Panc1 (cell line): ENCODE measurements at regions not wholly inside any gene's neighbourhood (a gene's known extent, or its start where the extent isn't known, plus 50 kb on each side); places are given as distances from the start of the nearest gene placed in this dataset.
A peak's percentile ranks its signal among the peaks of the same experiment; 100 is the strongest.

ENCODE experiments used
- ATAC-seq: fragments of 200-7000 bp; cut with Tn5 transposase; 2 replicates; pipeline ENCODE4 v1.9.1; 2020; ENCODE audit warnings: mild to moderate bottlenecking, moderate library complexity
- BruUV-seq: library from RNA; stranded (reverse); fragments of 400-500 nt; replicated peaks from 2 replicates; lab custom pipeline; 2021; lab: Mats Ljungman, UMichigan
- CTCF ChIA-PET: fragments of 300-600 bp; sonication (Branson Sonifier 250); formaldehyde crosslinking; loops from one replicate; lab custom pipeline; 2022; ENCODE audit warnings: antibody characterized with exemption; lab: Charles Lee
- POLR2A ChIA-PET: fragments of 300-600 bp; sonication (Branson Sonifier 250); formaldehyde crosslinking; loops from one replicate; lab custom pipeline; 2022; ENCODE audit warnings: antibody characterized with exemption; lab: Charles Lee
- DNase-seq: peaks from one replicate; pipeline ENCODE4 v3.0.0-alpha.2; 2010; ENCODE audit warnings: low read depth, low spot score
- H3K27ac ChIP-seq: 2 replicates; pipeline ENCODE4 v1.5.1; 2011; ENCODE audit warnings: mild to moderate bottlenecking, low read length, inconsistent platforms
- H3K27me3 ChIP-seq: fragments of 200-500 bp; sonication (Bioruptor generic); 2 replicates; pipeline ENCODE4 v1.6.0; 2014; ENCODE audit warnings: low read length, inconsistent platforms; ENCODE audit not compliant: control insufficient read depth, insufficient read depth
- H3K36me3 ChIP-seq: fragments of 200-500 bp; sonication (Bioruptor generic); 2 replicates; pipeline ENCODE4 v1.5.1; 2014; ENCODE audit warnings: inconsistent platforms, mild to moderate bottlenecking, low read length, moderate library complexity; ENCODE audit not compliant: control insufficient read depth, insufficient read depth
- H3K4me1 ChIP-seq: 2 replicates; pipeline ENCODE4 v1.5.1; 2011; ENCODE audit warnings: inconsistent platforms, mild to moderate bottlenecking, low read length, moderate library complexity; ENCODE audit not compliant: control insufficient read depth, insufficient read depth
- H3K4me3 ChIP-seq, 2 experiments: 2 replicates each; pipeline ENCODE4 v1.5.1; 2011 to 2012; ENCODE audit warnings: low read depth in 2 of 2, low read length in 2 of 2, mild to moderate bottlenecking in 2 of 2, inconsistent platforms in 1 of 2, moderate library complexity in 1 of 2
- H3K9me3 ChIP-seq: fragments of 200-500 bp; sonication (Bioruptor generic); 2 replicates; pipeline ENCODE4 v1.5.1; 2014; ENCODE audit warnings: low read depth, mild to moderate bottlenecking, inconsistent platforms, low read length, moderate library complexity; ENCODE audit not compliant: control insufficient read depth, insufficient read depth
- CTCF ChIP-seq: fragments of 450-650 bp; IDR thresholded peaks from 2 replicates; pipeline ENCODE4 v1.5.1; 2017; ENCODE audit warnings: mild to moderate bottlenecking
- POLR2AphosphoS5 ChIP-seq: IDR thresholded peaks from 2 replicates; pipeline ENCODE4 v1.6.1; 2012; ENCODE audit warnings: mild to moderate bottlenecking, low read depth, low read length, moderate library complexity
- REST ChIP-seq, 2 experiments: IDR thresholded peaks; 2 replicates each; pipeline ENCODE4 v1.6.1; 2011 to 2012; ENCODE audit warnings: low read depth in 2 of 2, control low read depth in 1 of 2, low read length in 1 of 2, mild to moderate bottlenecking in 1 of 2, moderate library complexity in 1 of 2; ENCODE audit not compliant: insufficient read depth in 1 of 2
- SIN3A ChIP-seq: IDR thresholded peaks from 2 replicates; pipeline ENCODE4 v1.6.1; 2012; ENCODE audit warnings: low read depth, mild to moderate bottlenecking, low read length, moderate library complexity, borderline replicate concordance; ENCODE audit not compliant: insufficient read depth
- TCF7L2 ChIP-seq: IDR thresholded peaks from 2 replicates; pipeline ENCODE4 v1.6.1; 2011; ENCODE audit warnings: mild to moderate bottlenecking, low read depth, low read length, inconsistent platforms
- in situ Hi-C: cut with HindIII; loops from 2 replicates; pipeline ENCODE4 v1.10.0; 2016; ENCODE audit warnings: low sequenced_read_pairs, low pct_unique_long_range_greater_than_20kb
- intact Hi-C: fragments of 100-400 bp; cut with micrococcal nuclease; formaldehyde crosslinking; loops from one replicate; pipeline ENCODE4 v1.10.0; 2022; ENCODE audit not compliant: unreplicated experiment

- Histone ChIP-seq H3K27ac (no peak overlapping the region), H3K4me1 (no peaks in the 10 kb centered on the region), H3K27me3 (no peaks in the 10 kb centered on the region), H3K9me3 (no peaks in the 10 kb centered on the region), H3K4me3 (no peak overlapping the region), H3K36me3 (no peaks in the 10 kb centered on the region)
- DNase-seq, result no peak
- peak; percentile 62; the same call in 1 of the 2 replicates for ATAC-seq
- BruUV-seq, result no TSS peak
- POLR2A ChIA-PET, result no interaction called here
- in situ Hi-C loops, result no loop called here
- CTCF ChIA-PET, result no interaction called here
- TF ChIP-seq CTCF (peak; percentile 49), TCF7L2 (no peak)
- intact Hi-C loops, result no loop called here
These were observed 64.9 kb upstream of the PAX1 start for GRCh38 chr20:21640556-21640955.

- Histone ChIP-seq H3K27me3 (no peaks in the 10 kb centered on the region), H3K4me1 (no peaks in the 10 kb centered on the region), H3K4me3 (no peak overlapping the region), H3K9me3 (no peaks in the 10 kb centered on the region), H3K27ac (no peak overlapping the region), H3K36me3 (no peaks in the 10 kb centered on the region)
- ChIA-PET CTCF (no interaction called here), POLR2A (no interaction called here)
- BruUV-seq, result no TSS peak
- in situ Hi-C loops (no loop called here), intact Hi-C loops (no loop called here)
- DNase-seq, result no peak
- TF ChIP-seq TCF7L2 (no peak), CTCF (no peak), POLR2AphosphoS5 (no peak), SIN3A (no peak), REST (IDR thresholded peaks at IDR 0.05; ENCODE audit: insufficient read depth in 1 of 2, low read depth in 2 of 2, low read length in 1 of 2) (no peak)
- no peak for ATAC-seq
These were observed 71.6 kb upstream of the PAX1 start for GRCh38 chr20:21633829-21634228.

- ChIA-PET POLR2A (no interaction called here), CTCF (no interaction called here)
- no peaks in the 10 kb centered on the region for H3K9me3 ChIP-seq
- no peak overlapping the region for H3K4me3 ChIP-seq
- no peaks in the 10 kb centered on the region for H3K36me3 ChIP-seq
- TF ChIP-seq REST (IDR thresholded peaks at IDR 0.05; ENCODE audit: insufficient read depth in 1 of 2, low read depth in 2 of 2, low read length in 1 of 2), result no peak
- no peak for TF ChIP-seq CTCF
- TF ChIP-seq TCF7L2, result no peak
- no peak for TF ChIP-seq SIN3A
- no peak for TF ChIP-seq POLR2AphosphoS5
- intact Hi-C loops (no loop called here), in situ Hi-C loops (no loop called here)
- no peak for ATAC-seq
- H3K4me1 ChIP-seq, result no peaks in the 10 kb centered on the region
- H3K27me3 ChIP-seq, result no peaks in the 10 kb centered on the region
- no peak overlapping the region for H3K27ac ChIP-seq
- BruUV-seq, result no TSS peak
- no peak for DNase-seq
These were observed 72.8 kb upstream of the PAX1 start for GRCh38 chr20:21632735-21633053.
